ENCODE measurements at regions not wholly inside any gene's neighbourhood (a gene's known extent, or its start where the extent isn't known, plus 50 kb on each side); places are given as distances from the start of the nearest gene placed in this dataset.

GRCh38 chr6:113578691-113579090 is 278.5 kb upstream of the MARCKS start:
- H3K4me2 ChIP-seq, result no peak overlapping the region
- H3K36me3 ChIP-seq (replicated peaks in 1 of 2; ENCODE audit: control insufficient read depth in 1 of 2, insufficient read depth in 2 of 2, low read length in 1 of 2), result no peaks in the 10 kb centered on the region
- H3K9ac ChIP-seq, result no peak overlapping the region
- H2AFZ ChIP-seq (ENCODE audit: low read depth), result no peak overlapping the region
- ChIA-PET POLR2A (no interaction called here), CTCF (interaction anchor here (1.3 kb wide), 1 partner anchor 8 kb away, joined by 3 read pairs; no protein-coding TSS in a partner anchor)
- H3K27ac ChIP-seq (ENCODE audit: low read depth in 2 of 2, low read length in 1 of 2), result no peak overlapping the region
- no peaks in the 10 kb centered on the region for H3K4me1 ChIP-seq (ENCODE audit: control insufficient read depth in 1 of 2, insufficient read depth in 2 of 2, low read depth in 1 of 2, low read length in 1 of 2)
- DNase-seq, result no peak
- WGBS (ENCODE audit: low lambda C conversion rate), result 84% methylated on average over 3 of the region's 3 CpGs
- H4K20me1 ChIP-seq (ENCODE audit: insufficient read depth), result no peaks in the 10 kb centered on the region
- no peaks in the 10 kb centered on the region for H3K27me3 ChIP-seq (ENCODE audit: insufficient read depth)
- no peaks in the 10 kb centered on the region for H3K79me2 ChIP-seq (ENCODE audit: insufficient read depth)
- H3F3A ChIP-seq (replicated peaks; ENCODE audit: insufficient read depth), result no peaks in the 10 kb centered on the region
- H3K9me3 ChIP-seq, result peaks cover 3% of the 10 kb centered on the region; the same call in 1 of the 2 replicates
- H3K9me2 ChIP-seq, result no peaks in the 10 kb centered on the region
- H3K4me3 ChIP-seq (ENCODE audit: low read depth in 2 of 2, low read length in 1 of 2), result no peak overlapping the region
- TF ChIP-seq YY1 (IDR thresholded peaks at IDR 0.05; ENCODE audit: low read depth), result no peak
- no peak for TF ChIP-seq FOSL2 (IDR thresholded peaks at IDR 0.05; ENCODE audit: borderline replicate concordance, low read depth)
- TF ChIP-seq, protein P1, sequence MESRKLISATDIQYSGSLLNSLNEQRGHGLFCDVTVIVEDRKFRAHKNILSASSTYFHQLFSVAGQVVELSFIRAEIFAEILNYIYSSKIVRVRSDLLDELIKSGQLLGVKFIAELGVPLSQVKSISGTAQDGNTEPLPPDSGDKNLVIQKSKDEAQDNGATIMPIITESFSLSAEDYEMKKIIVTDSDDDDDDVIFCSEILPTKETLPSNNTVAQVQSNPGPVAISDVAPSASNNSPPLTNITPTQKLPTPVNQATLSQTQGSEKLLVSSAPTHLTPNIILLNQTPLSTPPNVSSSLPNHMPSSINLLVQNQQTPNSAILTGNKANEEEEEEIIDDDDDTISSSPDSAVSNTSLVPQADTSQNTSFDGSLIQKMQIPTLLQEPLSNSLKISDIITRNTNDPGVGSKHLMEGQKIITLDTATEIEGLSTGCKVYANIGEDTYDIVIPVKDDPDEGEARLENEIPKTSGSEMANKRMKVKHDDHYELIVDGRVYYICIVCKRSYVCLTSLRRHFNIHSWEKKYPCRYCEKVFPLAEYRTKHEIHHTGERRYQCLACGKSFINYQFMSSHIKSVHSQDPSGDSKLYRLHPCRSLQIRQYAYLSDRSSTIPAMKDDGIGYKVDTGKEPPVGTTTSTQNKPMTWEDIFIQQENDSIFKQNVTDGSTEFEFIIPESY (IDR thresholded peaks at IDR 0.05; ENCODE audit: borderline replicate concordance, low read depth), result no peak
- TF ChIP-seq ELF1 (IDR thresholded peaks at IDR 0.05), result no peak
- TF ChIP-seq POLR2AphosphoS5 (IDR thresholded peaks at IDR 0.05; ENCODE audit: low read depth, low read length), result no peak
- no peak for TF ChIP-seq RXRA (IDR thresholded peaks at IDR 0.05; ENCODE audit: borderline replicate concordance, low read depth)
- no peak for TF ChIP-seq TAF1 (IDR thresholded peaks at IDR 0.05; ENCODE audit: borderline replicate concordance, low read depth, low read length)
- no peak for TF ChIP-seq NFIC (IDR thresholded peaks at IDR 0.05; ENCODE audit: borderline replicate concordance)
- no peak for TF ChIP-seq FOXJ3 (CRISPR knock-in tag; IDR thresholded peaks at IDR 0.05)

- H4K20me1 ChIP-seq (ENCODE audit: insufficient read depth), result no peaks in the 10 kb centered on the region
- H3F3A ChIP-seq (replicated peaks; ENCODE audit: insufficient read depth), result peaks cover 15% of the 10 kb centered on the region
- CTCF ChIA-PET, result interaction anchor here (1.2 to 1.6 kb wide), 3 partner anchors 14 to 274 kb away, joined by 3 to 4 read pairs (median 4); no protein-coding TSS in a partner anchor
- H3K79me2 ChIP-seq (ENCODE audit: insufficient read depth), result no peaks in the 10 kb centered on the region
- H3K9ac ChIP-seq, result no peak overlapping the region
- no peaks in the 10 kb centered on the region for H3K9me3 ChIP-seq
- no peak overlapping the region for H3K27ac ChIP-seq (ENCODE audit: low read depth in 2 of 2, low read length in 1 of 2)
- no peak overlapping the region for H2AFZ ChIP-seq (ENCODE audit: low read depth)
- peaks cover 2 to 14% of the 10 kb centered on the region in 2 experiments for H3K4me1 ChIP-seq (ENCODE audit: control insufficient read depth in 1 of 2, insufficient read depth in 2 of 2, low read depth in 1 of 2, low read length in 1 of 2)
- no peaks in the 10 kb centered on the region for H3K9me2 ChIP-seq
- H3K36me3 ChIP-seq (replicated peaks in 1 of 2; ENCODE audit: control insufficient read depth in 1 of 2, insufficient read depth in 2 of 2, low read length in 1 of 2), result no peaks in the 10 kb centered on the region
- DNase-seq, result no peak
- TF ChIP-seq MEF2A (IDR thresholded peaks at IDR 0.05; ENCODE audit: borderline replicate concordance, low read depth) (no peak), ELF1 (IDR thresholded peaks at IDR 0.05) (no peak), POLR2AphosphoS5 (IDR thresholded peaks at IDR 0.05; ENCODE audit: low read depth, low read length) (no peak), IRF3 (IDR thresholded peaks at IDR 0.05; ENCODE audit: low read depth, low read length) (no peak), YY1 (IDR thresholded peaks at IDR 0.05; ENCODE audit: low read depth) (no peak), FOXJ3 (CRISPR knock-in tag; IDR thresholded peaks at IDR 0.05) (no peak), FOSL2 (IDR thresholded peaks at IDR 0.05; ENCODE audit: borderline replicate concordance, low read depth) (no peak), EZH2phosphoT487 (IDR thresholded peaks at IDR 0.05; ENCODE audit: borderline replicate concordance, low read depth) (no peak), CHD2 (IDR thresholded peaks at IDR 0.05; ENCODE audit: low read length, partially characterized antibody) (no peak), USF1 (IDR thresholded peaks at IDR 0.05; ENCODE audit: borderline replicate concordance, low read depth) (no peak), TCF12 (IDR thresholded peaks at IDR 0.05) (no peak), NRF1 (IDR thresholded peaks at IDR 0.05; ENCODE audit: low read depth, low read length) (no peak), RXRA (IDR thresholded peaks at IDR 0.05; ENCODE audit: borderline replicate concordance, low read depth) (no peak)
- H3K27me3 ChIP-seq (ENCODE audit: insufficient read depth), result no peaks in the 10 kb centered on the region
- 97% methylated on average over 4 of the region's 4 CpGs for WGBS (ENCODE audit: low lambda C conversion rate)
- POLR2A ChIA-PET, result no interaction called here
- no peak overlapping the region for H3K4me2 ChIP-seq
- no peak overlapping the region for H3K4me3 ChIP-seq (ENCODE audit: low read depth in 2 of 2, low read length in 1 of 2)
Observed at GRCh38 chr6:113584767-113585166, 272.4 kb upstream of the MARCKS start.

Measured in SK-N-SH (cell line).